Ishikawa (cell line): ENCODE measurements at regions not wholly inside any gene's neighbourhood (a gene's known extent, or its start where the extent isn't known, plus 50 kb on each side); places are given as distances from the start of the nearest gene placed in this dataset.

Experiments
- CEBPB ChIP-seq: IDR thresholded peaks from 2 replicates; pipeline ENCODE4 v1.6.1; 2012
- CREB1 ChIP-seq: IDR thresholded peaks from 2 replicates; pipeline ENCODE4 v1.6.1; 2012; ENCODE audit warnings: low read depth
- EGR1 ChIP-seq: IDR thresholded peaks from 2 replicates; pipeline ENCODE4 v1.6.1; 2012
- NFIC ChIP-seq: IDR thresholded peaks from 2 replicates; pipeline ENCODE4 v1.6.1; 2012
- RAD21 ChIP-seq: IDR thresholded peaks from 2 replicates; pipeline ENCODE4 v1.6.1; 2012; ENCODE audit warnings: low read depth
- TAF1 ChIP-seq: IDR thresholded peaks from 2 replicates; pipeline ENCODE4 v1.6.1; 2012; ENCODE audit warnings: low read depth, mild to moderate bottlenecking
- YY1 ChIP-seq: IDR thresholded peaks from 2 replicates; pipeline ENCODE4 v1.6.1; 2012; ENCODE audit warnings: low read depth
- ZBTB7A ChIP-seq: IDR thresholded peaks from 2 replicates; pipeline ENCODE4 v1.6.1; 2012; ENCODE audit warnings: low read depth
- TF ChIP-seq, protein P1 (sequence below): IDR thresholded peaks from 2 replicates; pipeline ENCODE4 v1.6.1; 2012
- TF ChIP-seq, protein P2 (sequence below): IDR thresholded peaks from 2 replicates; pipeline ENCODE4 v1.6.1; 2012; ENCODE audit warnings: low read depth, mild to moderate bottlenecking
- TF ChIP-seq, protein P3 (sequence below): IDR thresholded peaks from 2 replicates; pipeline ENCODE4 v1.6.1; 2012

DNA sequence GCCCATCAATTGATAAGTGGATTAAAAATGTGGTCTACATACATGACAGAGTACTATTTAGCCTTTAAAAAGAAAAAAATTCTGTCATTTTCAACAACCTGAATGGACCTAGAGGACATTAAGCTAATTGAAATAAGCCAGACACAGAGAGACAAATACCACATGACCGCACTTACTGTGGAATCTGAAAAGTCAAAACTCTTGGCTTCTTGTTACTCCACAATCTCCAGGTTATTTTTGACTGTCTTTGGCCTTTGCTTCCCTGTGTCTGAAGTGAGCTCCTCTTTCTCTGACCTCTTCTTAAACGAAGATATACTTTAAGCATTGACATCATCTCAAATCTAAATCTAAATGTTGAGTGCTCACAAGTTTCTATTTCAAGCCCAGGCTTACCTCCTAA, 265.5 kb upstream of the ADRA1B start:
- no peak for TF ChIP-seq RAD21
- TF ChIP-seq, protein P1, sequence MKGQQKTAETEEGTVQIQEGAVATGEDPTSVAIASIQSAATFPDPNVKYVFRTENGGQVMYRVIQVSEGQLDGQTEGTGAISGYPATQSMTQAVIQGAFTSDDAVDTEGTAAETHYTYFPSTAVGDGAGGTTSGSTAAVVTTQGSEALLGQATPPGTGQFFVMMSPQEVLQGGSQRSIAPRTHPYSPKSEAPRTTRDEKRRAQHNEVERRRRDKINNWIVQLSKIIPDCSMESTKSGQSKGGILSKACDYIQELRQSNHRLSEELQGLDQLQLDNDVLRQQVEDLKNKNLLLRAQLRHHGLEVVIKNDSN = no peak
- no peak for TF ChIP-seq TAF1
- no peak for TF ChIP-seq CEBPB
- no peak for TF ChIP-seq ZBTB7A
- no peak for TF ChIP-seq YY1
- TF ChIP-seq, protein P2, sequence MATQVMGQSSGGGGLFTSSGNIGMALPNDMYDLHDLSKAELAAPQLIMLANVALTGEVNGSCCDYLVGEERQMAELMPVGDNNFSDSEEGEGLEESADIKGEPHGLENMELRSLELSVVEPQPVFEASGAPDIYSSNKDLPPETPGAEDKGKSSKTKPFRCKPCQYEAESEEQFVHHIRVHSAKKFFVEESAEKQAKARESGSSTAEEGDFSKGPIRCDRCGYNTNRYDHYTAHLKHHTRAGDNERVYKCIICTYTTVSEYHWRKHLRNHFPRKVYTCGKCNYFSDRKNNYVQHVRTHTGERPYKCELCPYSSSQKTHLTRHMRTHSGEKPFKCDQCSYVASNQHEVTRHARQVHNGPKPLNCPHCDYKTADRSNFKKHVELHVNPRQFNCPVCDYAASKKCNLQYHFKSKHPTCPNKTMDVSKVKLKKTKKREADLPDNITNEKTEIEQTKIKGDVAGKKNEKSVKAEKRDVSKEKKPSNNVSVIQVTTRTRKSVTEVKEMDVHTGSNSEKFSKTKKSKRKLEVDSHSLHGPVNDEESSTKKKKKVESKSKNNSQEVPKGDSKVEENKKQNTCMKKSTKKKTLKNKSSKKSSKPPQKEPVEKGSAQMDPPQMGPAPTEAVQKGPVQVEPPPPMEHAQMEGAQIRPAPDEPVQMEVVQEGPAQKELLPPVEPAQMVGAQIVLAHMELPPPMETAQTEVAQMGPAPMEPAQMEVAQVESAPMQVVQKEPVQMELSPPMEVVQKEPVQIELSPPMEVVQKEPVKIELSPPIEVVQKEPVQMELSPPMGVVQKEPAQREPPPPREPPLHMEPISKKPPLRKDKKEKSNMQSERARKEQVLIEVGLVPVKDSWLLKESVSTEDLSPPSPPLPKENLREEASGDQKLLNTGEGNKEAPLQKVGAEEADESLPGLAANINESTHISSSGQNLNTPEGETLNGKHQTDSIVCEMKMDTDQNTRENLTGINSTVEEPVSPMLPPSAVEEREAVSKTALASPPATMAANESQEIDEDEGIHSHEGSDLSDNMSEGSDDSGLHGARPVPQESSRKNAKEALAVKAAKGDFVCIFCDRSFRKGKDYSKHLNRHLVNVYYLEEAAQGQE = no peak
- TF ChIP-seq EGR1 = no peak
- TF ChIP-seq CREB1 = no peak
- TF ChIP-seq, protein P3, sequence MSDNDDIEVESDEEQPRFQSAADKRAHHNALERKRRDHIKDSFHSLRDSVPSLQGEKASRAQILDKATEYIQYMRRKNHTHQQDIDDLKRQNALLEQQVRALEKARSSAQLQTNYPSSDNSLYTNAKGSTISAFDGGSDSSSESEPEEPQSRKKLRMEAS = no peak
- no peak for TF ChIP-seq NFIC
